Fibroblast of lung (primary cell): ENCODE measurements at regions not wholly inside any gene's neighbourhood (a gene's known extent, or its start where the extent isn't known, plus 50 kb on each side); places are given as distances from the start of the nearest gene placed in this dataset.

Source experiments
- CTCF ChIP-seq, 2 donors: IDR thresholded peaks in 1 of 2; conservative IDR thresholded peaks in 1 of 2; 1 replicate in 1 of 2; 2 replicates in 1 of 2; pipeline ENCODE4 v1.5.1; 2011 to 2012; ENCODE audit warnings: low read length in 2 of 2, control low read depth in 1 of 2, inconsistent platforms in 1 of 2, low read depth in 1 of 2, mild to moderate bottlenecking in 1 of 2
- EZH2 ChIP-seq: IDR thresholded peaks from 2 replicates; pipeline ENCODE4 v1.5.1; 2012; ENCODE audit warnings: low read length, control low read depth, mild to moderate bottlenecking; ENCODE audit errors: missing control alignments

DNA sequence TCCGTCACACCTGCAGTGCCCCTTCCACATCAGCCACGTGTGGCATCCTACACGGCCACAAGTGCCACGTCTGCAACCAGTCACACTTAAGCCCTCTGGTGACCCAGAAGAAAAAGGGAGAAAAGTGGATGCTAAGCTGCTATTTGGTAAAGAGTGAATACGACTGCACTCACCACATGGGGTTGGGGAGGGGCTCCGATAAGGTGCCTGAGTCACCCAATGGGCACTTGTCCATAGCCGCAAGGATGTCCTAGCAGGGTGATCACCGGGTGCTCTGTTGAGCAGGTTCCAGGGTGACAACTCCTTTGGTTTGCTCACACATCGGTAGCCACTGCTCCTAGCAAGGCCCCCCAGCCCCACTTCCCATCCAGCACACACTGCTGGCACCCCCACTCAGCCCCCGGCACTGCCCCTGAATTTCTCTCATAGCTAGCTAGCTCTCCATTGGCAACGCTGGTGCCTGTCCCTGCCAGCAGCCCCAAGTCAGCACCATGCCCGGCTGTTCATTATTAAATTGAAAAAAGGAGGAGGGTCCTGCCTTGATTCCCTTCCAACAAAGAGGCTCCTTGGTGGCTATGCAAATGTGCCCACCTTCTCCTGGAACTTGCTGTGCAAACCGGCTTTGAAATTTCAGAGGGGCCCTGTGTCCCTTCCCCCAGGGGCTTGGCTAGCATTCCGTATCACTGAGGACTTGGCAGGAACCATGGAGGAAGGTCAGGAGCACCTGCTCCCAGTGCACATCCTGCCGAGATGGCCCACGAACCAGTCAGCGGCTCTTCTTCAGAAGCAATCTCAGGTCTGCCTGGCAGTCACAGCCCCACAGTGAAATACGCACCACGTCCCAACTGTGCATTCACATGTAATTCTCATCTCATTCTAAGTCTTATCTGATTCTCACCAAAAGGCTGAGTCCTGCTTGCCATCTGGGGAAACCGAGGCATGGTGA, 227.7 kb upstream of the DIO3 start:
- TF ChIP-seq CTCF (conservative IDR thresholded peaks at IDR 0.05 in 1 of 2, IDR thresholded peaks at IDR 0.05 in 1 of 2; ENCODE audit: low read depth in 1 of 2, low read length in 2 of 2): no peak
- TF ChIP-seq EZH2: no peak
